Endothelial cell of umbilical vein (primary cell): ENCODE measurements at regions not wholly inside any gene's neighbourhood (a gene's known extent, or its start where the extent isn't known, plus 50 kb on each side); places are given as distances from the start of the nearest gene placed in this dataset.

Experiments
- BruUV-seq: library from RNA; stranded (reverse); fragments of 400-500 nt; replicated peaks from 2 replicates; lab custom pipeline; 2021; lab: Mats Ljungman, UMichigan
- CTCF ChIA-PET: fragments of 300-600, 350-600 bp; sonication (Branson Sonifier 250); formaldehyde crosslinking; loops from one replicate; lab custom pipeline; 2021; ENCODE audit warnings: antibody characterized with exemption, inconsistent platforms; lab: Charles Lee
- POLR2A ChIA-PET: fragments of 300-600, 350-600 bp; sonication (Branson Sonifier 250); formaldehyde crosslinking; loops from one replicate; lab custom pipeline; 2021; ENCODE audit warnings: antibody characterized with exemption, inconsistent platforms; lab: Charles Lee
- DNase-seq: peaks from one replicate; pipeline ENCODE4 v3.0.0-alpha.2; 2011; ENCODE audit warnings: low read depth, low spot score
- FAIRE-seq: peaks from 2 replicates; lab custom pipeline; 2011; peaks lifted over from hg19 to GRCh38; lab: Jason Lieb, UNC
- H2AFZ ChIP-seq: 2 replicates; pipeline ENCODE4 v1.6.0; 2012; ENCODE audit warnings: low read depth, low read length, control low read depth, inconsistent platforms
- H3K27ac ChIP-seq: 2 replicates; pipeline ENCODE4 v1.5.1; 2011; ENCODE audit warnings: low read depth, mild to moderate bottlenecking, control low read depth, low read length, moderate library complexity; ENCODE audit not compliant: insufficient read depth
- H3K27me3 ChIP-seq, 2 experiments: 2 replicates each; pipeline versions ENCODE4 v1.6.0 to v1.6.1; 2011; ENCODE audit warnings: low read length in 2 of 2, mixed read lengths in 1 of 2; ENCODE audit not compliant: control insufficient read depth in 2 of 2, insufficient read depth in 2 of 2
- H3K36me3 ChIP-seq, 2 experiments: 2 replicates in 1 of 2; 3 replicates in 1 of 2; pipeline ENCODE4 v1.5.1; 2011; ENCODE audit warnings: low read length in 2 of 2, mild to moderate bottlenecking in 1 of 2, moderate library complexity in 1 of 2; ENCODE audit not compliant: control insufficient read depth in 2 of 2, insufficient read depth in 2 of 2; ENCODE audit errors: extremely low read depth in 1 of 2
- H3K4me1 ChIP-seq: 3 replicates; pipeline ENCODE4 v1.5.1; 2011; ENCODE audit warnings: mild to moderate bottlenecking, low read length; ENCODE audit not compliant: control insufficient read depth, insufficient read depth; ENCODE audit errors: extremely low read depth
- H3K4me2 ChIP-seq: 2 replicates; pipeline ENCODE4 v1.6.1; 2011; ENCODE audit warnings: low read length, control low read depth, mixed read lengths; ENCODE audit not compliant: insufficient read depth
- H3K4me3 ChIP-seq, 3 experiments: fragments of 200-600 bp in 1 of 3; sonication (generic), shearing (Covaris generic) in 1 of 3; replicated peaks in 1 of 3; 2 replicates each; pipeline ENCODE4 v1.5.1; 2011 to 2016; ENCODE audit warnings: control low read depth in 3 of 3, low read length in 3 of 3, mild to moderate bottlenecking in 2 of 3, inconsistent platforms in 1 of 3, low read depth in 1 of 3, moderate library complexity in 1 of 3; ENCODE audit not compliant: insufficient read depth in 1 of 3
- H3K79me2 ChIP-seq: 2 replicates; pipeline ENCODE4 v1.6.0; 2012; ENCODE audit warnings: low read length, inconsistent platforms; ENCODE audit not compliant: control insufficient read depth, insufficient read depth
- H3K9ac ChIP-seq: replicated peaks from 2 replicates; pipeline ENCODE3; 2011; ENCODE audit warnings: low read length, control low read depth; ENCODE audit not compliant: insufficient read depth; ENCODE audit errors: extremely low read depth
- H3K9me1 ChIP-seq: replicated peaks from 3 replicates; pipeline ENCODE4 v1.6.0; 2011; ENCODE audit warnings: mild to moderate bottlenecking, low read length; ENCODE audit not compliant: control insufficient read depth, insufficient read depth; ENCODE audit errors: extremely low read depth
- H3K9me3 ChIP-seq: replicated peaks from 2 replicates; pipeline ENCODE4 v1.5.1; 2012; ENCODE audit warnings: low read length, inconsistent platforms; ENCODE audit not compliant: control insufficient read depth, insufficient read depth
- H4K20me1 ChIP-seq: replicated peaks from 2 replicates; pipeline ENCODE3; 2011; ENCODE audit warnings: mild to moderate bottlenecking, low read length; ENCODE audit not compliant: control insufficient read depth, insufficient read depth; ENCODE audit errors: extremely low read depth
- EZH2 ChIP-seq: IDR thresholded peaks from 2 replicates; pipeline ENCODE4 v1.6.1; 2012; ENCODE audit warnings: borderline replicate concordance, low read depth, mild to moderate bottlenecking, moderate library complexity, low read length, inconsistent platforms; ENCODE audit not compliant: severe bottlenecking
- FOS ChIP-seq: IDR thresholded peaks from 2 replicates; pipeline ENCODE4 v1.6.1; 2011; ENCODE audit warnings: mild to moderate bottlenecking, low read length, moderate library complexity, borderline replicate concordance; ENCODE audit not compliant: insufficient read depth
- GATA2 ChIP-seq: IDR thresholded peaks from 2 replicates; pipeline ENCODE4 v1.7.0; 2011; ENCODE audit warnings: low read depth, mild to moderate bottlenecking, moderate library complexity, mixed read lengths, low read length; ENCODE audit not compliant: insufficient read length, insufficient read depth
- JUN ChIP-seq: IDR thresholded peaks from 2 replicates; pipeline ENCODE4 v1.6.1; 2011; ENCODE audit warnings: borderline replicate concordance, low read depth; ENCODE audit not compliant: insufficient read length, insufficient read depth
- MYC ChIP-seq: IDR thresholded peaks from one replicate; pipeline ENCODE4 v1.6.1; 2011; ENCODE audit warnings: mild to moderate bottlenecking, low read depth, low read length
- POLR2A ChIP-seq: IDR thresholded peaks from 2 replicates; pipeline ENCODE4 v1.6.1; 2012; ENCODE audit warnings: low read depth, mild to moderate bottlenecking, control low read depth, low read length
- POLR2AphosphoS5 ChIP-seq: IDR thresholded peaks from 2 replicates; pipeline ENCODE4 v1.6.1; 2012; ENCODE audit warnings: low read depth, mild to moderate bottlenecking, control low read depth, low read length, moderate library complexity; ENCODE audit not compliant: insufficient read depth
- dilution Hi-C: fragments of 300-500 bp; cut with MboI; formaldehyde crosslinking; loops from one replicate; pipeline ENCODE4 v1.15.0; 2019; ENCODE audit warnings: low sequenced_read_pairs; ENCODE audit not compliant: extremely low pct_ligation_motif_present
- intact Hi-C: fragments of 100-400 bp; cut with micrococcal nuclease; formaldehyde crosslinking; loops from one replicate; pipeline ENCODE4 v1.10.0; 2022
- TF ChIP-seq, protein P1 (sequence below): IDR thresholded peaks from 2 replicates; pipeline ENCODE4 v1.6.1; 2011; ENCODE audit not compliant: insufficient read depth, insufficient read length
- TF ChIP-seq, protein P2 (sequence below), 2 donors: IDR thresholded peaks; 1 replicate in 1 of 2; 2 replicates in 1 of 2; pipeline ENCODE4 v1.5.1; 2011; ENCODE audit warnings: low read length in 2 of 2, mild to moderate bottlenecking in 2 of 2, moderate library complexity in 2 of 2, control low read depth in 1 of 2, inconsistent platforms in 1 of 2, low read depth in 1 of 2; ENCODE audit not compliant: insufficient read depth in 1 of 2; ENCODE audit errors: extremely low read depth in 1 of 2

DNA sequence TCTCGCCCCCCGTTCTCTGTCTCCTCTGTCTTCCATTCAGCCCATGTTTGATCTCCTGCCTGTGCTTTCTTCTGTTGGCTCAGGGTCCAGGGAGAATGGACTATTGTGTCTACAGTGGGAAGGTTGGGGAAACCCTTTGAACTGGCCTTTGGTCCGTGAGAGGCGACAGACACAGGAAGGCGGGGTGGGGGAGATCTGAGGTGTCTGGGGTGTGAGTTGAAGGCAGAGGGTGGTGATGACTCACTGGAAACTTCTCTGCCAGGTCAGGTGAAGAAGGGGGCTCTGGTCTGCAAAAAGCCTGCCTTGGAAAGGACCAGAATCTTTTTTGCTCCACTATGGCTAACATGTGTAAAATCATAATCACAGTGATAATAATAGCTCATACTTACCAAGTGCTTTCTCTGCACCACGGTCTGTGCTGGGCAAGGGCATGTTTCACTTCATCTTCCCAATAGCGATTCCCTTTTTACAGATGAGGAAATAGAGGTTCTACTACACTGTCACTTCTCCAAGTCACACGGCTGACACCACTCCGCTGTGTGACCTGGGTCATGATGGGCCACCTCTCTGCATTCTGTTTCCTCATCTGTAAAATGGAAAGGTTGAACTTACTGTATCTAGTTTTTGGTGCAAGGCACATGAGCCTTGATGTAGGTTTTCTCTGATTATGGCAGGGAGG, 99.8 kb upstream of the ALX4 start:
- no peak overlapping the region for H2AFZ ChIP-seq
- no peak for FAIRE-seq
- peaks cover 3 to 6% of the 10 kb centered on the region in 2 experiments for H3K27me3 ChIP-seq
- H3K36me3 ChIP-seq = no peaks in the 10 kb centered on the region
- H4K20me1 ChIP-seq = no peaks in the 10 kb centered on the region
- H3K4me3 ChIP-seq = no peak overlapping the region
- H3K79me2 ChIP-seq = no peaks in the 10 kb centered on the region
- dilution Hi-C loops (no loop called here), intact Hi-C loops (no loop called here)
- H3K9ac ChIP-seq = no peak overlapping the region
- H3K4me1 ChIP-seq = no peaks in the 10 kb centered on the region
- no TSS peak for BruUV-seq
- TF ChIP-seq FOS = no peak
- no peak for TF ChIP-seq GATA2
- TF ChIP-seq POLR2A = no peak
- no peak for TF ChIP-seq POLR2AphosphoS5
- TF ChIP-seq EZH2 = no peak
- no peak for TF ChIP-seq JUN
- TF ChIP-seq, protein P1, sequence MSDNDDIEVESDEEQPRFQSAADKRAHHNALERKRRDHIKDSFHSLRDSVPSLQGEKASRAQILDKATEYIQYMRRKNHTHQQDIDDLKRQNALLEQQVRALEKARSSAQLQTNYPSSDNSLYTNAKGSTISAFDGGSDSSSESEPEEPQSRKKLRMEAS = no peak
- no peak for TF ChIP-seq MYC
- TF ChIP-seq, protein P2, sequence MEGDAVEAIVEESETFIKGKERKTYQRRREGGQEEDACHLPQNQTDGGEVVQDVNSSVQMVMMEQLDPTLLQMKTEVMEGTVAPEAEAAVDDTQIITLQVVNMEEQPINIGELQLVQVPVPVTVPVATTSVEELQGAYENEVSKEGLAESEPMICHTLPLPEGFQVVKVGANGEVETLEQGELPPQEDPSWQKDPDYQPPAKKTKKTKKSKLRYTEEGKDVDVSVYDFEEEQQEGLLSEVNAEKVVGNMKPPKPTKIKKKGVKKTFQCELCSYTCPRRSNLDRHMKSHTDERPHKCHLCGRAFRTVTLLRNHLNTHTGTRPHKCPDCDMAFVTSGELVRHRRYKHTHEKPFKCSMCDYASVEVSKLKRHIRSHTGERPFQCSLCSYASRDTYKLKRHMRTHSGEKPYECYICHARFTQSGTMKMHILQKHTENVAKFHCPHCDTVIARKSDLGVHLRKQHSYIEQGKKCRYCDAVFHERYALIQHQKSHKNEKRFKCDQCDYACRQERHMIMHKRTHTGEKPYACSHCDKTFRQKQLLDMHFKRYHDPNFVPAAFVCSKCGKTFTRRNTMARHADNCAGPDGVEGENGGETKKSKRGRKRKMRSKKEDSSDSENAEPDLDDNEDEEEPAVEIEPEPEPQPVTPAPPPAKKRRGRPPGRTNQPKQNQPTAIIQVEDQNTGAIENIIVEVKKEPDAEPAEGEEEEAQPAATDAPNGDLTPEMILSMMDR (IDR thresholded peaks at IDR 0.05; ENCODE audit: extremely low read depth in 1 of 2, insufficient read depth in 1 of 2, low read depth in 1 of 2, low read length in 2 of 2) = no peak
- H3K27ac ChIP-seq = no peak overlapping the region
- CTCF ChIA-PET = no interaction called here
- no peaks in the 10 kb centered on the region for H3K9me3 ChIP-seq
- POLR2A ChIA-PET = no interaction called here
- no peak for DNase-seq
- no peaks in the 10 kb centered on the region for H3K9me1 ChIP-seq
- no peak overlapping the region for H3K4me2 ChIP-seq
